ENCODE measurements at regions not wholly inside any gene's neighbourhood (a gene's known extent, or its start where the extent isn't known, plus 50 kb on each side); places are given as distances from the start of the nearest gene placed in this dataset.

DNA sequence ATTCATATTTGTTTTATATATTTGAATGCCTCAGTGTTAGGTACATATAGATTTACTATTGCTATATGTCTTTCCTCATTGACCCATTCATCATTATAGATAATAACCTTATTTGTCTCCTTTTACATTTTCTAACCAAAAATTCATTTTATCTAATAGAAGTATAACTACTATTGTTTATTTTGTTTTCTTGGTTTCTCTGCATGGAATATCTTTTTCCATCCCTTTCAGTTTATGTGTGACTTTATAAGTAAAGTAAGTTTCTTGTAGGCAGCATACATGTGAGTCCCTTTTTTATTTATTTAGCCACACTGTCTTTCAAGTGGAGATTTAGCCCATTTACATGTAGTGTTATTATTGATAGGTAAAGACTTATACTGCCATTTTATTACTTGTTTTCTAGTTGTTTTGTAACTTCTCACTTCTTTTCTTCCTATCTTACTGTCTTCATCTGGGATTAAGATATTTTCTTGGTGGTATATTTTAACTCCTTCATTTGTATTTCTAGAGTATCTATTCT, 572.0 kb upstream of the MAN1A1 start:
- TF ChIP-seq, protein P1, sequence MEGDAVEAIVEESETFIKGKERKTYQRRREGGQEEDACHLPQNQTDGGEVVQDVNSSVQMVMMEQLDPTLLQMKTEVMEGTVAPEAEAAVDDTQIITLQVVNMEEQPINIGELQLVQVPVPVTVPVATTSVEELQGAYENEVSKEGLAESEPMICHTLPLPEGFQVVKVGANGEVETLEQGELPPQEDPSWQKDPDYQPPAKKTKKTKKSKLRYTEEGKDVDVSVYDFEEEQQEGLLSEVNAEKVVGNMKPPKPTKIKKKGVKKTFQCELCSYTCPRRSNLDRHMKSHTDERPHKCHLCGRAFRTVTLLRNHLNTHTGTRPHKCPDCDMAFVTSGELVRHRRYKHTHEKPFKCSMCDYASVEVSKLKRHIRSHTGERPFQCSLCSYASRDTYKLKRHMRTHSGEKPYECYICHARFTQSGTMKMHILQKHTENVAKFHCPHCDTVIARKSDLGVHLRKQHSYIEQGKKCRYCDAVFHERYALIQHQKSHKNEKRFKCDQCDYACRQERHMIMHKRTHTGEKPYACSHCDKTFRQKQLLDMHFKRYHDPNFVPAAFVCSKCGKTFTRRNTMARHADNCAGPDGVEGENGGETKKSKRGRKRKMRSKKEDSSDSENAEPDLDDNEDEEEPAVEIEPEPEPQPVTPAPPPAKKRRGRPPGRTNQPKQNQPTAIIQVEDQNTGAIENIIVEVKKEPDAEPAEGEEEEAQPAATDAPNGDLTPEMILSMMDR (IDR thresholded peaks at IDR 0.05 in 8 of 11, conservative IDR thresholded peaks at IDR 0.05 in 3 of 11) = no peak
- TF ChIP-seq POLR2A (IDR thresholded peaks at IDR 0.05) = no peak
- no peak for TF ChIP-seq POLR2AphosphoS5 (IDR thresholded peaks at IDR 0.05)

Measured in spleen (tissue), 7 donors.